Vagina (tissue), 2 donors: ENCODE measurements at regions not wholly inside any gene's neighbourhood (a gene's known extent, or its start where the extent isn't known, plus 50 kb on each side); places are given as distances from the start of the nearest gene placed in this dataset.
"Not testable (repeated sequence)": the region's sequence is repeated elsewhere in the genome, so short reads cannot be mapped to it uniquely, and the experiment has no call there.

Experiments used
- POLR2A ChIP-seq, 2 donors: fragments of 450-650 bp; IDR thresholded peaks; one replicate each; pipeline ENCODE4 v1.6.1; 2017; ENCODE audit warnings: antibody characterized with exemption in 2 of 2, mild to moderate bottlenecking in 2 of 2, moderate library complexity in 2 of 2
- POLR2AphosphoS5 ChIP-seq, 2 donors: sonication (generic); formaldehyde crosslinking; IDR thresholded peaks; one replicate each; pipeline ENCODE4 v1.9.0; 2017; ENCODE audit warnings: antibody characterized with exemption in 2 of 2, mild to moderate bottlenecking in 2 of 2, low read depth in 1 of 2; ENCODE audit not compliant: insufficient read depth in 1 of 2
- TF ChIP-seq, protein P1 (sequence below), 3 experiments: fragments of 450-650 bp in 2 of 3; fragments of 200-600 bp in 1 of 3; sonication (generic) in 1 of 3; IDR thresholded peaks; one replicate each; pipeline ENCODE4 v1.5.1; 2017 to 2019; ENCODE audit warnings: antibody characterized with exemption in 3 of 3, mild to moderate bottlenecking in 2 of 3, moderate library complexity in 2 of 3

DNA sequence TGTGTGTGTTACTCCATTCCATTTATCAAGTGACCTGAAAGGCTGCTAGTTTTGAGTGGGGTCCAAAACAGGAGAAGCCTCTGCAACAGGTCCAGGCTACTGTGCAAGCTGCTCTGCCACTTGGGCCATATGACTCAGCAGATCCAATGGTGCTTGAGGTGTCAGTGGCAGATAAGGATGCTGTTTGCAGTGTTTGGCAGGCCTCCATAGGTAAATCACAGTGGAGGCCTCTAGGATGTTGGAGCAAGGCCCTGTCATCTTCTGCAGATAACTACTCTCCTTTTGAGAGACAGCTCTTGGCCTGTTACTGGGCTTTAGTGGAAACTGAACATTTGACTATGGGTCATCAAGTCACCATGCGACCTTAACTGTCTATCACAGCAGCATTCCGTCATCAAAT is 52.3 kb upstream of the SMARCAD1 start:
- TF ChIP-seq, protein P1, sequence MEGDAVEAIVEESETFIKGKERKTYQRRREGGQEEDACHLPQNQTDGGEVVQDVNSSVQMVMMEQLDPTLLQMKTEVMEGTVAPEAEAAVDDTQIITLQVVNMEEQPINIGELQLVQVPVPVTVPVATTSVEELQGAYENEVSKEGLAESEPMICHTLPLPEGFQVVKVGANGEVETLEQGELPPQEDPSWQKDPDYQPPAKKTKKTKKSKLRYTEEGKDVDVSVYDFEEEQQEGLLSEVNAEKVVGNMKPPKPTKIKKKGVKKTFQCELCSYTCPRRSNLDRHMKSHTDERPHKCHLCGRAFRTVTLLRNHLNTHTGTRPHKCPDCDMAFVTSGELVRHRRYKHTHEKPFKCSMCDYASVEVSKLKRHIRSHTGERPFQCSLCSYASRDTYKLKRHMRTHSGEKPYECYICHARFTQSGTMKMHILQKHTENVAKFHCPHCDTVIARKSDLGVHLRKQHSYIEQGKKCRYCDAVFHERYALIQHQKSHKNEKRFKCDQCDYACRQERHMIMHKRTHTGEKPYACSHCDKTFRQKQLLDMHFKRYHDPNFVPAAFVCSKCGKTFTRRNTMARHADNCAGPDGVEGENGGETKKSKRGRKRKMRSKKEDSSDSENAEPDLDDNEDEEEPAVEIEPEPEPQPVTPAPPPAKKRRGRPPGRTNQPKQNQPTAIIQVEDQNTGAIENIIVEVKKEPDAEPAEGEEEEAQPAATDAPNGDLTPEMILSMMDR (IDR thresholded peaks at IDR 0.05): not testable (repeated sequence)
- not testable (repeated sequence) for TF ChIP-seq POLR2A (IDR thresholded peaks at IDR 0.05); POLR2AphosphoS5 (IDR thresholded peaks at IDR 0.05; ENCODE audit: insufficient read depth in 1 of 2, low read depth in 1 of 2)
